Activated naive CD4-positive, alpha-beta T cell treated with Interleukin-2 at 50 U/mL for 16 hours (primary cell): ENCODE measurements at regions not wholly inside any gene's neighbourhood (a gene's known extent, or its start where the extent isn't known, plus 50 kb on each side); places are given as distances from the start of the nearest gene placed in this dataset.
"Not testable (repeated sequence)": the region's sequence is repeated elsewhere in the genome, so short reads cannot be mapped to it uniquely, and the experiment has no call there.

Experiments
- DNase-seq: peaks from one replicate; pipeline ENCODE4 v3.0.0-alpha.2; 2020

GRCh38 chr7:94111009-94111408 lies 106.9 kb upstream of the BET1 start:
- no peak for DNase-seq

- DNase-seq: no peak
These were observed 111.2 kb upstream of the BET1 start for GRCh38 chr7:94115316-94115715.

- DNase-seq: no peak
These were observed 119.0 kb upstream of the BET1 start for GRCh38 chr7:94123136-94123535.

GRCh38 chr7:94127026-94127425 lies 122.9 kb upstream of the BET1 start:
- no peak for DNase-seq

- no peak for DNase-seq
These were observed 123.9 kb upstream of the BET1 start for GRCh38 chr7:94128072-94128471.

- DNase-seq: no peak
These were observed 125.4 kb upstream of the BET1 start for GRCh38 chr7:94129443-94130140.

GRCh38 chr7:94130716-94131115 lies 126.6 kb upstream of the BET1 start:
- no peak for DNase-seq

- DNase-seq: no peak
These were observed 129.3 kb upstream of the BET1 start for GRCh38 chr7:94133460-94133859.

- no peak for DNase-seq
These were observed 131.0 kb upstream of the BET1 start for GRCh38 chr7:94135180-94135579.

GRCh38 chr7:94142281-94142680 lies 138.1 kb upstream of the BET1 start:
- no peak for DNase-seq

GRCh38 chr7:94145602-94146001 lies 141.4 kb upstream of the BET1 start:
- no peak for DNase-seq

- no peak for DNase-seq
These were observed 142.3 kb upstream of the BET1 start for GRCh38 chr7:94146408-94146807.

- DNase-seq: no peak
These were observed 145.8 kb upstream of the BET1 start for GRCh38 chr7:94149789-94150545.

- no peak for DNase-seq
These were observed 150.0 kb upstream of the BET1 start for GRCh38 chr7:94154182-94154581.

GRCh38 chr7:94154858-94155257 lies 150.7 kb upstream of the BET1 start:
- DNase-seq: no peak

- not testable (repeated sequence) for DNase-seq
These were observed 153.6 kb upstream of the BET1 start for GRCh38 chr7:94157659-94158306.

GRCh38 chr7:94160719-94161435 lies 156.7 kb upstream of the BET1 start:
- DNase-seq: no peak

GRCh38 chr7:94161476-94161875 lies 157.3 kb upstream of the BET1 start:
- no peak for DNase-seq

GRCh38 chr7:94169682-94170081 lies 165.5 kb upstream of the BET1 start:
- DNase-seq: no peak

- no peak for DNase-seq
These were observed 166.7 kb upstream of the BET1 start for GRCh38 chr7:94170836-94171235.

- no peak for DNase-seq
These were observed 169.3 kb upstream of the BET1 start for GRCh38 chr7:94173436-94173835.

- no peak for DNase-seq
These were observed 170.2 kb upstream of the BET1 start for GRCh38 chr7:94174375-94174774.

- no peak for DNase-seq
These were observed 170.8 kb upstream of the BET1 start for GRCh38 chr7:94174956-94175355.
